ENCODE measurements at regions not wholly inside any gene's neighbourhood (a gene's known extent, or its start where the extent isn't known, plus 50 kb on each side); places are given as distances from the start of the nearest gene placed in this dataset.

- H3K4me1 ChIP-seq (ENCODE audit: low read depth, poor library complexity, severe bottlenecking) = no peaks in the 10 kb centered on the region
- no peak overlapping the region for H2AFZ ChIP-seq (ENCODE audit: low read depth)
- TF ChIP-seq, protein P1, sequence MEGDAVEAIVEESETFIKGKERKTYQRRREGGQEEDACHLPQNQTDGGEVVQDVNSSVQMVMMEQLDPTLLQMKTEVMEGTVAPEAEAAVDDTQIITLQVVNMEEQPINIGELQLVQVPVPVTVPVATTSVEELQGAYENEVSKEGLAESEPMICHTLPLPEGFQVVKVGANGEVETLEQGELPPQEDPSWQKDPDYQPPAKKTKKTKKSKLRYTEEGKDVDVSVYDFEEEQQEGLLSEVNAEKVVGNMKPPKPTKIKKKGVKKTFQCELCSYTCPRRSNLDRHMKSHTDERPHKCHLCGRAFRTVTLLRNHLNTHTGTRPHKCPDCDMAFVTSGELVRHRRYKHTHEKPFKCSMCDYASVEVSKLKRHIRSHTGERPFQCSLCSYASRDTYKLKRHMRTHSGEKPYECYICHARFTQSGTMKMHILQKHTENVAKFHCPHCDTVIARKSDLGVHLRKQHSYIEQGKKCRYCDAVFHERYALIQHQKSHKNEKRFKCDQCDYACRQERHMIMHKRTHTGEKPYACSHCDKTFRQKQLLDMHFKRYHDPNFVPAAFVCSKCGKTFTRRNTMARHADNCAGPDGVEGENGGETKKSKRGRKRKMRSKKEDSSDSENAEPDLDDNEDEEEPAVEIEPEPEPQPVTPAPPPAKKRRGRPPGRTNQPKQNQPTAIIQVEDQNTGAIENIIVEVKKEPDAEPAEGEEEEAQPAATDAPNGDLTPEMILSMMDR (conservative IDR thresholded peaks at IDR 0.05; ENCODE audit: low read depth, low read length) = no peak
- H3K79me2 ChIP-seq (ENCODE audit: insufficient read depth, low read depth) = no peaks in the 10 kb centered on the region
- no peak overlapping the region for H3K4me2 ChIP-seq
- H3K4me3 ChIP-seq (IDR thresholded peaks at IDR 0.05; ENCODE audit: insufficient read depth, low read depth, low read length) = no peak overlapping the region
- no peak overlapping the region for H3K27ac ChIP-seq
- no peak overlapping the region for H3K9ac ChIP-seq
- H3K36me3 ChIP-seq (ENCODE audit: insufficient read depth) = no peaks in the 10 kb centered on the region
- H3K27me3 ChIP-seq (ENCODE audit: insufficient read depth, low read depth) = no peaks in the 10 kb centered on the region
- H4K20me1 ChIP-seq (ENCODE audit: insufficient read depth) = no peaks in the 10 kb centered on the region
Observed at GRCh38 chr18:38186491-38186890, 620.9 kb upstream of the CELF4 start.

- Histone ChIP-seq H4K20me1 (ENCODE audit: insufficient read depth) (no peaks in the 10 kb centered on the region), H3K4me3 (IDR thresholded peaks at IDR 0.05; ENCODE audit: insufficient read depth, low read depth, low read length) (no peak overlapping the region), H3K27ac (no peak overlapping the region), H3K4me1 (ENCODE audit: low read depth, poor library complexity, severe bottlenecking) (no peaks in the 10 kb centered on the region), H3K27me3 (ENCODE audit: insufficient read depth, low read depth) (no peaks in the 10 kb centered on the region), H3K79me2 (ENCODE audit: insufficient read depth, low read depth) (no peaks in the 10 kb centered on the region), H3K36me3 (ENCODE audit: insufficient read depth) (no peaks in the 10 kb centered on the region), H2AFZ (ENCODE audit: low read depth) (no peak overlapping the region), H3K9ac (no peak overlapping the region), H3K4me2 (no peak overlapping the region)
- TF ChIP-seq, protein P1 (conservative IDR thresholded peaks at IDR 0.05; ENCODE audit: low read depth, low read length) = no peak
Observed at GRCh38 chr18:38174594-38174993, 609.0 kb upstream of the CELF4 start.

DNA sequence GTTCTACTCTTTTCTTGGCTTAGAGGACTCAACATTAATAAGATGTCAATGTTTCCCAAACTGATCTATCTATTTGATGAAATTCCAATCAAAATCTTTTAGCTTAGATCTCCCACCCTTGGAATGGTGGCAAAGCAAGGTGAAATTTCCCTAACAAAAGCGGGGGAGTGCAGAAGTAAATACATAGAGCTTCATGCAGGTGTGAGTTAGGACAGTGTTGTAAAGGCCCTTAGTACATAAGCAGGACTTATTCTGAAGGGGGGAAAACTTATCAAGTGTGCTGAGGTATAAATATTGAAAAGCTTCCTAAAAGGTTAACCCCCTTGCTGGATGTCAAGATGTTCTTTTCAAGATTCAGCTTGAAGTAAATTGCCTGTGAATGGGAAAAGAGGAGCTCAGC lies 608.6 kb upstream of the CELF4 start:
- H3K27ac ChIP-seq = no peak overlapping the region

GRCh38 chr18:38170845-38171244 lies 605.2 kb upstream of the CELF4 start:
- no peak overlapping the region for H3K27ac ChIP-seq
- no peaks in the 10 kb centered on the region for H3K36me3 ChIP-seq (ENCODE audit: insufficient read depth)
- no peaks in the 10 kb centered on the region for H4K20me1 ChIP-seq (ENCODE audit: insufficient read depth)
- no peaks in the 10 kb centered on the region for H3K27me3 ChIP-seq (ENCODE audit: insufficient read depth, low read depth)
- H3K4me1 ChIP-seq (ENCODE audit: low read depth, poor library complexity, severe bottlenecking) = no peaks in the 10 kb centered on the region
- H3K79me2 ChIP-seq (ENCODE audit: insufficient read depth, low read depth) = no peaks in the 10 kb centered on the region
- TF ChIP-seq, protein P1 (conservative IDR thresholded peaks at IDR 0.05; ENCODE audit: low read depth, low read length) = no peak
- no peak overlapping the region for H2AFZ ChIP-seq (ENCODE audit: low read depth)
- no peak overlapping the region for H3K9ac ChIP-seq
- H3K4me2 ChIP-seq = no peak overlapping the region
- no peak overlapping the region for H3K4me3 ChIP-seq (IDR thresholded peaks at IDR 0.05; ENCODE audit: insufficient read depth, low read depth, low read length)

More for the DNA sequence above, 608.6 kb upstream of the CELF4 start:
- Histone ChIP-seq H3K4me3 (IDR thresholded peaks at IDR 0.05; ENCODE audit: insufficient read depth, low read depth, low read length) (no peak overlapping the region), H3K36me3 (ENCODE audit: insufficient read depth) (no peaks in the 10 kb centered on the region), H3K4me2 (no peak overlapping the region), H3K4me1 (ENCODE audit: low read depth, poor library complexity, severe bottlenecking) (no peaks in the 10 kb centered on the region), H3K27me3 (ENCODE audit: insufficient read depth, low read depth) (no peaks in the 10 kb centered on the region), H3K79me2 (ENCODE audit: insufficient read depth, low read depth) (no peaks in the 10 kb centered on the region), H4K20me1 (ENCODE audit: insufficient read depth) (no peaks in the 10 kb centered on the region), H2AFZ (ENCODE audit: low read depth) (no peak overlapping the region), H3K9ac (no peak overlapping the region)
- TF ChIP-seq, protein P1 (conservative IDR thresholded peaks at IDR 0.05; ENCODE audit: low read depth, low read length) = no peak
